IMR-90 (cell line): ENCODE measurements at regions not wholly inside any gene's neighbourhood (a gene's known extent, or its start where the extent isn't known, plus 50 kb on each side); places are given as distances from the start of the nearest gene placed in this dataset.

Source experiments
- ATAC-seq: fragments of 200-7000 bp; cut with Tn5 transposase; 2 replicates; pipeline ENCODE4 v1.9.1; 2020; ENCODE audit warnings: low read depth, mild to moderate bottlenecking, moderate library complexity
- BruUV-seq: library from RNA; stranded (reverse); fragments of 400-500 nt; replicated peaks from 2 replicates; lab custom pipeline; 2021; lab: Mats Ljungman, UMichigan
- CTCF ChIA-PET: fragments of 300-600 bp; formaldehyde crosslinking; extraction: SDS; loops from one replicate; lab custom pipeline; 2021; ENCODE audit warnings: antibody characterized with exemption; lab: Yijun Ruan, JAX
- POLR2A ChIA-PET: fragments of 300-600 bp; sonication (Branson Sonifier 250); formaldehyde crosslinking; loops from one replicate; lab custom pipeline; 2022; ENCODE audit warnings: antibody characterized with exemption; ENCODE audit not compliant: unreplicated experiment; lab: Charles Lee
- DNase-seq: peaks from one replicate; pipeline ENCODE4 v3.0.0; 2013
- H2AFZ ChIP-seq: replicated peaks from 2 replicates; pipeline ENCODE3; 2013; ENCODE audit warnings: low read length, mild to moderate bottlenecking; ENCODE audit not compliant: poor library complexity
- H2AK5ac ChIP-seq: 2 replicates; pipeline ENCODE4 v1.6.1; 2013; ENCODE audit warnings: low read depth, low read length, inconsistent platforms
- H2AK9ac ChIP-seq: replicated peaks from 2 replicates; pipeline ENCODE3; 2013; ENCODE audit warnings: mild to moderate bottlenecking, low read depth, low read length, moderate library complexity; ENCODE audit not compliant: poor library complexity
- H2BK120ac ChIP-seq: 2 replicates; pipeline ENCODE4 v1.6.1; 2013; ENCODE audit warnings: low read depth, low read length, inconsistent platforms
- H2BK15ac ChIP-seq: 3 replicates; pipeline ENCODE4 v1.6.1; 2013; ENCODE audit warnings: low read depth, low read length, inconsistent platforms
- H2BK20ac ChIP-seq: 2 replicates; pipeline ENCODE4 v1.6.1; 2013; ENCODE audit warnings: low read depth, mild to moderate bottlenecking, inconsistent platforms, low read length, moderate library complexity
- H2BK5ac ChIP-seq: 2 replicates; pipeline ENCODE4 v1.6.1; 2013; ENCODE audit warnings: mild to moderate bottlenecking, low read depth, low read length, inconsistent platforms; ENCODE audit not compliant: poor library complexity, severe bottlenecking
- H3K14ac ChIP-seq: replicated peaks from 2 replicates; pipeline ENCODE4 v1.6.1; 2013; ENCODE audit warnings: low read depth, low read length, inconsistent platforms
- H3K18ac ChIP-seq: 2 replicates; pipeline ENCODE4 v1.6.1; 2013; ENCODE audit warnings: low read depth, low read length, control low read depth
- H3K23ac ChIP-seq: 2 replicates; pipeline ENCODE4 v1.6.1; 2013; ENCODE audit warnings: low read depth, low read length, inconsistent platforms
- H3K27ac ChIP-seq: 2 replicates; pipeline ENCODE4 v1.5.1; 2013; ENCODE audit warnings: mild to moderate bottlenecking, control low read depth, low read length; ENCODE audit not compliant: insufficient read depth
- H3K27me3 ChIP-seq: 2 replicates; pipeline ENCODE4 v1.6.1; 2013; ENCODE audit warnings: low read length; ENCODE audit not compliant: control insufficient read depth, insufficient read depth
- H3K36me3 ChIP-seq: 2 replicates; pipeline ENCODE4 v1.6.1; 2013; ENCODE audit warnings: low read length, mixed read lengths; ENCODE audit not compliant: control insufficient read depth, insufficient read depth
- H3K4ac ChIP-seq: 2 replicates; pipeline ENCODE4 v1.6.1; 2013; ENCODE audit warnings: low read depth, low read length, inconsistent platforms
- H3K4me1 ChIP-seq: 2 replicates; pipeline ENCODE4 v1.6.1; 2013; ENCODE audit warnings: low read length, mixed read lengths; ENCODE audit not compliant: control insufficient read depth, insufficient read depth
- H3K4me2 ChIP-seq: 2 replicates; pipeline ENCODE4 v1.6.1; 2013; ENCODE audit warnings: low read depth, mild to moderate bottlenecking, control low read depth, low read length, moderate library complexity
- H3K4me3 ChIP-seq: 2 replicates; pipeline ENCODE4 v1.5.1; 2013; ENCODE audit warnings: low read depth, mild to moderate bottlenecking, control low read depth, low read length, moderate library complexity; ENCODE audit not compliant: insufficient read depth
- H3K56ac ChIP-seq: 2 replicates; pipeline ENCODE4 v1.6.1; 2013; ENCODE audit warnings: low read length, inconsistent platforms; ENCODE audit not compliant: insufficient read depth; ENCODE audit errors: extremely low read depth
- H3K79me1 ChIP-seq, 2 experiments: 2 replicates each; pipeline ENCODE4 v1.6.1; 2013; ENCODE audit warnings: low read length in 2 of 2, inconsistent platforms in 1 of 2, low read depth in 1 of 2
- H3K9ac ChIP-seq: 2 replicates; pipeline ENCODE4 v1.6.1; 2013; ENCODE audit warnings: low read depth, low read length, control low read depth
- H3K9me1 ChIP-seq: 2 replicates; pipeline ENCODE4 v1.6.1; 2013; ENCODE audit warnings: low read length, inconsistent platforms; ENCODE audit not compliant: insufficient read depth
- H3K9me3 ChIP-seq: 2 replicates; pipeline ENCODE4 v1.6.1; 2013; ENCODE audit warnings: low read length; ENCODE audit not compliant: control insufficient read depth, insufficient read depth
- H4K20me1 ChIP-seq: 2 replicates; pipeline ENCODE4 v1.6.1; 2013; ENCODE audit warnings: low read length, inconsistent platforms; ENCODE audit not compliant: insufficient read depth
- H4K5ac ChIP-seq: 2 replicates; pipeline ENCODE4 v1.6.1; 2013; ENCODE audit warnings: mild to moderate bottlenecking, low read depth, low read length, control low read depth
- H4K8ac ChIP-seq, 2 experiments: 2 replicates each; pipeline ENCODE4 v1.6.1; 2013; ENCODE audit warnings: low read depth in 2 of 2, low read length in 2 of 2, control low read depth in 1 of 2, inconsistent platforms in 1 of 2
- H4K91ac ChIP-seq: 2 replicates; pipeline ENCODE4 v1.6.1; 2013; ENCODE audit warnings: low read depth, low read length, inconsistent platforms; ENCODE audit not compliant: insufficient read depth
- BHLHE40 ChIP-seq: fragments of 150-350 bp; IDR thresholded peaks from 2 replicates; pipeline ENCODE4 v1.6.1; 2016; ENCODE audit warnings: mild to moderate bottlenecking, low read depth, low read length
- CEBPB ChIP-seq: IDR thresholded peaks from 2 replicates; pipeline ENCODE4 v1.6.1; 2012; ENCODE audit warnings: low read depth, low read length, improper control_type of control experiment
- CHD1 ChIP-seq: IDR thresholded peaks from 2 replicates; pipeline ENCODE4 v1.6.1; 2012; ENCODE audit warnings: low read depth, low read length, improper control_type of control experiment
- CTCF ChIP-seq: conservative IDR thresholded peaks from 2 replicates; pipeline ENCODE4 v1.5.1; 2012; ENCODE audit warnings: mild to moderate bottlenecking, low read depth, low read length, improper control_type of control experiment
- MAFK ChIP-seq: IDR thresholded peaks from 2 replicates; pipeline ENCODE4 v1.6.1; 2012; ENCODE audit warnings: low read depth, low read length, improper control_type of control experiment
- MXI1 ChIP-seq: IDR thresholded peaks from 2 replicates; pipeline ENCODE4 v1.6.1; 2012; ENCODE audit warnings: low read depth, mild to moderate bottlenecking, low read length, moderate library complexity, borderline replicate concordance
- RAD21 ChIP-seq: IDR thresholded peaks from 2 replicates; pipeline ENCODE4 v1.6.1; 2012; ENCODE audit warnings: low read length, improper control_type of control experiment
- RCOR1 ChIP-seq: IDR thresholded peaks from 2 replicates; pipeline ENCODE4 v1.6.1; 2012; ENCODE audit warnings: mild to moderate bottlenecking, low read length, improper control_type of control experiment; ENCODE audit not compliant: insufficient replicate concordance
- RFX5 ChIP-seq: IDR thresholded peaks from 2 replicates; pipeline ENCODE4 v1.8.0; 2012; ENCODE audit warnings: low read depth, mild to moderate bottlenecking, low read length, moderate library complexity
- SMC3 ChIP-seq: fragments of 150-350 bp; IDR thresholded peaks from 2 replicates; pipeline ENCODE4 v1.6.1; 2016; ENCODE audit warnings: low read depth, mild to moderate bottlenecking, antibody characterized with exemption, low read length, moderate library complexity
- USF2 ChIP-seq: fragments of 150-350 bp; IDR thresholded peaks from 2 replicates; pipeline ENCODE4 v1.6.1; 2017; ENCODE audit warnings: mild to moderate bottlenecking, antibody characterized with exemption, low read length, low read depth
- WGBS, 2 experiments: methylation state at CpG; one replicate each; pipeline versions ENCODE4 v1.1.5 to v1.1.7; 2013; ENCODE audit warnings: missing lambda C conversion rate in 2 of 2; ENCODE audit not compliant: insufficient read length in 1 of 2; ENCODE audit errors: extremely low coverage in 2 of 2; 5-methylcytosine and 5-hydroxymethylcytosine counted together
- dilution Hi-C: fragments of 300-500 bp; cut with HindIII; formaldehyde crosslinking; loops from one replicate; pipeline ENCODE4 v1.14.3; 2018; ENCODE audit warnings: low sequenced_read_pairs; ENCODE audit not compliant: unreplicated experiment
- in situ Hi-C: fragments of 300-500 bp; cut with MboI; formaldehyde crosslinking; loops from 3 replicates; pipeline ENCODE4 v1.14.3; 2019; ENCODE audit warnings: low sequenced_read_pairs, inconsistent platforms, mixed read lengths
- intact Hi-C: fragments of 100-400 bp; cut with micrococcal nuclease; formaldehyde crosslinking; loops from 2 replicates; pipeline ENCODE4 v1.10.0; 2022

DNA sequence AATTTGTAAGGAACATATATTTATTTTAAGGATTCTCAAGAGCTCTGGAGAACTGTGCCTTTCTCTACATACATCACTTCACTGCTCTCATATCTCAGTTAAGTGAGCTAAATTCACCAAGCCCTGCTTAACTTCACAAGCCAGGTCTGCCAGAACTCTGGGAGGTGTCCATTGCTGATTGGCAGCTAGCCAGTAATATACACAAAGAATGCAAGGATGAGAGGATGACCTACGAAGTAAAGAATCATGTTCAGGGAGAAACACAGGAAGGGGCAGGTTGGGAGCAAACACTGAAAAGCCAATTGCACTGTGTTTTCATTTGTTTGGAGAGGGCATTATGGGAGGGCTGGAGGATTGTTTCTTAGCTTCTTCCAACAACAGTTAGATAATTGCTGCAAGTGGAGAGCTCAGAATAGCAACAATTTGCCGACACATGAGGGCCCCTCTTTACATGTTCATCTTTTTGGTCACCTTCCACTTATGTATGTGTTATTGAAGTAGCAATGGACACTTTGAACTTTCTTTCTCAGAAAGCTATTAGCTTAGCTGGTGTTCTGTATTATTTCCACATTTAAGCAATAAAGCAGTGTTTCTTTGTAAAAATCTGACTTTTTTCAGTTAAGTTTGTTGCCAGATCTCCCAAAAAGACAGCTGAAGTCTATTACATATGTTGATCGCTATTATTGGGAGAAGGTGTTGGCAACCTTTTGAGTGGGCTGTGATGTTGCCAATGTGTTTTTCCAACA is 254.8 kb downstream of the LTN1 start:
- BruUV-seq: no TSS peak
- peak overlapping the region; percentile 74 for H3K4ac ChIP-seq
- CTCF ChIA-PET: interaction anchor here (0.5 kb wide), 1 partner anchor 8 kb away, joined by 5 read pairs; no protein-coding TSS in a partner anchor
- peak overlapping the region; percentile 46 to 81 for H4K8ac ChIP-seq
- H3K9me1 ChIP-seq: peaks cover 6% of the 10 kb centered on the region
- ATAC-seq (peak; percentile 25), DNase-seq (peak; percentile 59)
- H4K5ac ChIP-seq: peak overlapping the region; percentile 77
- 80% methylated on average over 1 of the region's 3 CpGs; no CpG with 5 or more reads in 1 of the 2 experiments for WGBS, 2 experiments
- H3K9me3 ChIP-seq: peaks cover 4% of the 10 kb centered on the region
- intact Hi-C loops: no loop called here
- no peak overlapping the region for H3K9ac ChIP-seq
- peak overlapping the region; percentile 55 for H3K18ac ChIP-seq
- H2AFZ ChIP-seq: peak overlapping the region; percentile 77
- no peaks in the 10 kb centered on the region for H4K20me1 ChIP-seq
- peak overlapping the region; percentile 83 for H2BK120ac ChIP-seq
- H3K79me1 ChIP-seq: no peaks in the 10 kb centered on the region
- H2BK15ac ChIP-seq: peak overlapping the region; percentile 81
- no peak overlapping the region for H3K27ac ChIP-seq
- H3K56ac ChIP-seq: no peak overlapping the region
- no peak overlapping the region for H3K4me2 ChIP-seq
- peak overlapping the region; percentile 87 for H2BK20ac ChIP-seq
- no peaks in the 10 kb centered on the region for H3K27me3 ChIP-seq
- H2BK5ac ChIP-seq: peak overlapping the region; percentile 44
- POLR2A ChIA-PET: no interaction called here
- no peaks in the 10 kb centered on the region; the same call in 1 of the 2 replicates for H3K36me3 ChIP-seq
- no peak for TF ChIP-seq MXI1
- TF ChIP-seq CHD1: no peak
- TF ChIP-seq CTCF: no peak
- no peak for TF ChIP-seq CEBPB
- TF ChIP-seq USF2: no peak
- no peak for TF ChIP-seq BHLHE40
- no peak for TF ChIP-seq MAFK
- TF ChIP-seq RCOR1: no peak
- no peak for TF ChIP-seq SMC3
- TF ChIP-seq RAD21: no peak
- TF ChIP-seq RFX5: no peak
- H2AK5ac ChIP-seq: peak overlapping the region; percentile 93
- in situ Hi-C loops: loop anchor here (5.0 to 25.0 kb wide), 3 partner anchors 216 to 1176 kb away; no protein-coding TSS in a partner anchor
- H2AK9ac ChIP-seq: no peak overlapping the region
- H4K91ac ChIP-seq: peak overlapping the region; percentile 58
- dilution Hi-C loops: no loop called here
- peak overlapping the region; percentile 94 for H3K14ac ChIP-seq
- H3K4me3 ChIP-seq: no peak overlapping the region
- peaks cover 5% of the 10 kb centered on the region for H3K4me1 ChIP-seq
- 0 out of 2 replicates have a peak overlapping the region, but pooled peaks have one; percentile 16 for H3K23ac ChIP-seq
